Retina (tissue), 1 donor: ENCODE measurements at regions not wholly inside any gene's neighbourhood (a gene's known extent, or its start where the extent isn't known, plus 50 kb on each side); places are given as distances from the start of the nearest gene placed in this dataset.
"Not testable (repeated sequence)": the region's sequence is repeated elsewhere in the genome, so short reads cannot be mapped to it uniquely, and the experiment has no call there.

Source experiments
- DNase-seq: peaks from one replicate; pipeline ENCODE4 v3.0.0-alpha.2; 2016

GRCh38 chr2:195279840-195280427 is 377.1 kb upstream of the SLC39A10 start:
- no peak for DNase-seq

- DNase-seq, result no peak
Measured at GRCh38 chr2:195270466-195271039, 386.5 kb upstream of the SLC39A10 start.

GRCh38 chr2:195269220-195269619 is 387.8 kb upstream of the SLC39A10 start:
- DNase-seq, result no peak

- no peak for DNase-seq
Measured at GRCh38 chr2:195257979-195258378, 399.0 kb upstream of the SLC39A10 start.

- no peak for DNase-seq
Measured at GRCh38 chr2:195252018-195252417, 405.0 kb upstream of the SLC39A10 start.

- DNase-seq, result no peak
Measured at GRCh38 chr2:195251214-195251613, 405.8 kb upstream of the SLC39A10 start.

GRCh38 chr2:195238826-195239225 is 418.2 kb upstream of the SLC39A10 start:
- DNase-seq, result no peak

- no peak for DNase-seq
Measured at GRCh38 chr2:195238379-195238778, 418.6 kb upstream of the SLC39A10 start.

- DNase-seq, result not testable (repeated sequence)
Measured at GRCh38 chr2:195228547-195228946, 428.5 kb upstream of the SLC39A10 start.

GRCh38 chr2:195214072-195214471 is 443.0 kb upstream of the SLC39A10 start:
- DNase-seq, result no peak

- no peak for DNase-seq
Measured at GRCh38 chr2:195212586-195212985, 444.4 kb upstream of the SLC39A10 start.

- no peak for DNase-seq
Measured at GRCh38 chr2:195202163-195202845, 454.7 kb upstream of the SLC39A10 start.

- no peak for DNase-seq
Measured at GRCh38 chr2:195199864-195200263, 457.2 kb upstream of the SLC39A10 start.

GRCh38 chr2:195181059-195181705 is 475.8 kb upstream of the SLC39A10 start:
- DNase-seq, result no peak

GRCh38 chr2:195168369-195168768 is 488.7 kb upstream of the SLC39A10 start:
- no peak for DNase-seq

GRCh38 chr2:195164930-195165329 is 492.1 kb upstream of the SLC39A10 start:
- DNase-seq, result no peak

GRCh38 chr2:195162918-195163317 is 494.1 kb upstream of the SLC39A10 start:
- no peak for DNase-seq

GRCh38 chr2:195162194-195162593 is 494.8 kb upstream of the SLC39A10 start:
- DNase-seq, result no peak

- no peak for DNase-seq
Measured at GRCh38 chr2:195160963-195161362, 496.1 kb upstream of the SLC39A10 start.

- no peak for DNase-seq
Measured at GRCh38 chr2:195151711-195152110, 505.3 kb upstream of the SLC39A10 start.

- no peak for DNase-seq
Measured at GRCh38 chr2:195150819-195151218, 506.2 kb upstream of the SLC39A10 start.

- no peak for DNase-seq
Measured at GRCh38 chr2:195148004-195148403, 509.0 kb upstream of the SLC39A10 start.

- no peak for DNase-seq
Measured at GRCh38 chr2:195146761-195147541, 510.1 kb upstream of the SLC39A10 start.
